Erythroblast (primary cell): ENCODE measurements at regions not wholly inside any gene's neighbourhood (a gene's known extent, or its start where the extent isn't known, plus 50 kb on each side); places are given as distances from the start of the nearest gene placed in this dataset.

Experiments
- GATA1 ChIP-seq: IDR thresholded peaks from 2 replicates; pipeline ENCODE4 v1.6.1; 2011; ENCODE audit warnings: low read depth, mild to moderate bottlenecking, control low read depth, low read length, moderate library complexity
- POLR2A ChIP-seq: IDR thresholded peaks from 2 replicates; pipeline ENCODE4 v1.6.1; 2011; ENCODE audit warnings: mild to moderate bottlenecking, low read length

DNA sequence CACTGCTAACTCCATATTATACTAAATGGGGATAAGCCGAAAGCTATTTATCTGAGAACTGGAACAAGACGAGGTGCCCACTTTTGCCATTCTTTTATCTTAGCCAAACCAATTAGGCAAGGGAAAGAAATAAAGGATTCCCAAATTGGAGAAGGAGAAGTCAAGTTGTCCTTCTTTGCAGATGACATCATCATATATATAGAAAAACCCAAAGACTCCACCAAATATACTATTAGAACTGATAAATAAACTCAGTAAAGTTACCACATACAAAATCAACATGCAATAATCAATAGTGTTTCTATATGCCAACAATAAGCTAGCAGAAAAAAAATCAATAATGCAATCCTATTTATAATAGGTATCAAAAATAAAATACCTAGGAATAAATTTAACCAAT is 570.3 kb upstream of the EPHA7 start:
- TF ChIP-seq POLR2A (no peak), GATA1 (no peak)
